DMS79 (cell line): ENCODE measurements at regions not wholly inside any gene's neighbourhood (a gene's known extent, or its start where the extent isn't known, plus 50 kb on each side); places are given as distances from the start of the nearest gene placed in this dataset.

Experiments used
- DNase-seq: peaks from one replicate; lab custom pipeline; 2025; lab: John Stamatoyannopoulos, UW

DNA sequence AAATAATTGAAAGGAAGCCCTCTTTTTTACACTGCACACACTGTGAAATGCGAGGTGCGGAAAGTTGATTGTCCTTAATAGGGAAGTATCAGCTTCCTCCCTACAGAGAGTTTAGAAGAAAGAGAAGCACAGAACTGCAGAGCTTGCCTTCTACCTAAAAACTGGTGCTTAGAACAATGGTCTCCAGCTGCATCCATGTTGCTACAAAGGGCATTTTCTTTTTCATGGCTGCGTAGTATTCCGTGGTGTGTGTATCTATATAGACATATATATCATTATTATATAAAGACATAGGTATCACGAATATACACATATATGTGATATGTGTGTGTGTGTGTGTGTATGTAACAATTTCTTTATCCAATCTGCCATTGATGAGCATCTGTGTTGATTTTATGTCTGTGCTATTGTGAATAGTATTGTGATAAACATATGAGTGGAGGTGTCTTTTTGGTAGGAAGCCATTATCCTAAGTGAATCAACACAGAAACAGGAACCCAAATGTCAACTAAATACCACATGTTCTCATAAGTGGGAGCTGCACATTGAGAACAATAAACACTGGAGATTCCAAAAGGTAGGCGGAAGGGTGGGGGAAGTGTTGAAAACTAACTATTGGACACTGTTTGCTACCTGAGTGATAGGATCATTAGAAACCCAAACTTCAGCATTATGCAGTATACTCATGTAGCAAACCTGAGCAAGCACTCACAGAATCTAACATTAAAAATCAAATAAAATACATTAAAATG lies 290.0 kb upstream of the RUNX1 start:
- DNase-seq = no peak

DNA sequence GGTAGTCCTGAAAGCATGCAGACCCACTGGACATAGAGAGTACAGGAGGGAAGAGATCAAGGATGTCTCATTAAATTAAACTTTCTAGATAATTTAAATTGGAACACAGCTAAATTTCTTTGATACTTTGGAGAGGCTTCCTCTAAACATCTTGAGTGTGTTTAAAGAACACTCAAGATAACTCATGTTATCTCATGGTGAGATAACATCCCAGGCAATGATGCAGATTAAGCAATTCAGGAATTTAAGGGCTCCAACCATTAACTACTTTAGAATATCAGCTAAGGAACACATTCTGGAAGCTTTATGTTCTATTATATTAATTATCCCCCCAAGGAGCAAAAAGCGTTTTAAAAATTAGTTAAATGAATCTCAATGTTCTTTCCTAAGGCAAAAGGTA lies 289.2 kb upstream of the RUNX1 start:
- DNase-seq = no peak

GRCh38 chr21:35337573-35337972 lies 288.5 kb upstream of the RUNX1 start:
- DNase-seq = no peak

- DNase-seq = no peak
These were observed 287.4 kb upstream of the RUNX1 start for GRCh38 chr21:35336534-35336933.

- DNase-seq = no peak
These were observed 286.9 kb upstream of the RUNX1 start for GRCh38 chr21:35335951-35336446.

DNA sequence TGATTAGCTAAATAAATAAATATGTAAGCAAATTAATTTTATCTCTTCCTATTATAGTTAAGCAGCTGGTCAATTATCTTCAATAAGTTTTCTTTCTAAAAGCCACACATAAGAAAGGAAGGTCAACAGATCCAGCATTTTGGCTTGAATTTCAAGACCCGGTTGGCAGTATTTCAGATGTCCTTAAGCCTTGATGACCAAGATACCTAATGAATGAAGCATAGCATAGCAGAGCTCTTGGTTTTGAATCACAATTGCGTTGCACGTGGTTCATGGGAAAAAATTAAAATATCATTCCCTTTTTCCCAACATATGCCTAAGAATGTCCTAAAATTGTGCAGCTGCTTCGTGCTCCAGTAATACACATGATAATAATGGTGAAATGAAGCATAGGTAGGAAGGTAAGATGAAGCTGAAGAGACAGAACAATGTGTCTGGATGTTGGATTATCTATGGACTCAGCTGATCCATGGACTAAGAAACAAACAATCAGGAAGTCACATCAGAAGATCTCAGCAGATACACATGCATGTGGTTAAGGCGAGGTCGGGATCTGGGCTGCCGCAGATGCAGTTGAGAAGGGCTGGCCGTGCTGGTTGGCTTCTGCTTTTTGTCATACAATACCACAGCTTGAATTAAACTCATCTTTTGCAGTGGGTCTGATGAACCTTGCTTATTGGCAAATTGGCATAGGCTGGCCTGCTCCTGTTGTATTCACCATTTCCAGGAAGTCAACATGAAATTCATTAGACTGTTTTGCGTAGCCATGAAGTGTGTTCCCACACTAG lies 284.9 kb upstream of the RUNX1 start:
- no peak for DNase-seq

- DNase-seq = no peak
These were observed 283.8 kb upstream of the RUNX1 start for GRCh38 chr21:35332841-35333426.

DNA sequence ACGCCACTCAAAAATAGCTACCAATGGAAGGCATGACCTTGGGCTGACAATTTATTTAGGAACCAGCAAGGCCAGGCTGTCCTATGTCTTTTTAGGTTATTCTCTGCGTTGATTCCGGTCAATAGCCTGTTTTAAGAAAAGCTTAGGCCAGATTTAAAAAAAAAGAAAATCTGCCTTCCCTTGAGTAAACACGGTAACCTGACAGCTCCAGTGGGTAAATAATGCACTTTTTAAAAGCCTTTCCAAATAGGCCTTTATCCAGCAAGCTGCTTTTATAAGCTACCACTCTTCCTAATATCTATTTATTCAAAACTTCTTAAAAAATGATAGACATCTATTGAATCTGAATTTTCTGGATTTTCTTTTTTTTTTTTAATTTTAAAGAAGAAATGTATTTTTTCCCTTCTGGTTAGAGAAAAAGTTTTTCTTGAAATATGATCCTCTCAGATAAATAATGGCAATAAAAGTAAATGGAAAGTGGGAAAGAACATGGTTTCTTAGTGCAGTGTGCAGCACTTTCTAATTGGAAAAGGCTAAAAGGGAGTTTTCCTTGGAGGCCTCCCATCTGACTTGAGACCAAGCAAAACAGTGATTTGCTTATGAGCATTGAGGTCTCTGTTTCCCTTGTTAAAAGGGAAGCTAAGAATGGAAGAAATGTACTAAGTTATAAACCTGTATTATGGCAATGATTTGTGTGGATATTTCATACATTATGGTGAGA lies 281.0 kb upstream of the RUNX1 start:
- DNase-seq = no peak

GRCh38 chr21:35328856-35329455 lies 279.9 kb upstream of the RUNX1 start:
- peak; percentile 79 for DNase-seq

- no peak for DNase-seq
These were observed 277.6 kb upstream of the RUNX1 start for GRCh38 chr21:35326677-35327076.

- DNase-seq = no peak
These were observed 276.9 kb upstream of the RUNX1 start for GRCh38 chr21:35325953-35326352.

DNA sequence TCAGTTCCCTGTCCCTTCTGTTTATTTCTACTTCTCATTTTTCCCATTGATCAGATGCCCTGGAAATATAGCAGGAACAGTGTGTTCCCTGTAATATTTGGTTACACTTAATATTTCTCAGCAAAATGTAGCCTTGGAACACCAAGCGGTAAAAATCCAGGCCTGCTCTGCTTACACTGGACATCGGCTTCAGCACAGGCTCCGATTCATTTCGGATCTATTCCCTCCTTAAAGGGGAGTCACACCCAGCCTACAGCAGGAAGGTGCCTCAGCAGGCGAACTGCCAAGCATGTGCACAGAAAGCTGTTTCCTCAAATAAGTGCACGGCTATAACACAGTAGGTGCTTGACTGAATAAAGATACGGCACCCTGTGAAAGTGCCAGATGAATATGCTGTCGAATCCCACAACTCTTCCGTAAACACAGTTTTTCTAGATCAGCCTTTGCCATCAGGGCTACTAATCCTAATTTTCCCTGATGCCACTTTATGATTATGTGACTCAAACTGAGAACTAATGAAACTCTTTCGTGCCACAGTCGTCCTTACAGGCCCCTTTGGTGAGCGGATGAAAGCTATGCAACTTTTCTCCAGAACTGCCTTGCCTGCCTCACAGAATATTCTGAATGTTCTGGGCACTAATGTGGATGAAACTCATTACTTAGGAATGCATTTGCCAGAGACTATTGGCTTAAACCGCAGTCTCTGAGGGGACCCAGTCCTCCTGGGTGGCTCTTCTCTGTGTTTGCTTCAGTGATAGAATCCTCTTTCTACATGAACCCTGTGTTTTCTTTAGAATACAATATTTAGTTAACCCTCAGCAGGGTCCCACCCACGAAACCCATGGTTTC lies 275.5 kb upstream of the RUNX1 start:
- DNase-seq = no peak

- DNase-seq = no peak
These were observed 274.8 kb upstream of the RUNX1 start for GRCh38 chr21:35323947-35324346.

GRCh38 chr21:35321322-35322200 lies 272.5 kb upstream of the RUNX1 start:
- peak; percentile 42 for DNase-seq

DNA sequence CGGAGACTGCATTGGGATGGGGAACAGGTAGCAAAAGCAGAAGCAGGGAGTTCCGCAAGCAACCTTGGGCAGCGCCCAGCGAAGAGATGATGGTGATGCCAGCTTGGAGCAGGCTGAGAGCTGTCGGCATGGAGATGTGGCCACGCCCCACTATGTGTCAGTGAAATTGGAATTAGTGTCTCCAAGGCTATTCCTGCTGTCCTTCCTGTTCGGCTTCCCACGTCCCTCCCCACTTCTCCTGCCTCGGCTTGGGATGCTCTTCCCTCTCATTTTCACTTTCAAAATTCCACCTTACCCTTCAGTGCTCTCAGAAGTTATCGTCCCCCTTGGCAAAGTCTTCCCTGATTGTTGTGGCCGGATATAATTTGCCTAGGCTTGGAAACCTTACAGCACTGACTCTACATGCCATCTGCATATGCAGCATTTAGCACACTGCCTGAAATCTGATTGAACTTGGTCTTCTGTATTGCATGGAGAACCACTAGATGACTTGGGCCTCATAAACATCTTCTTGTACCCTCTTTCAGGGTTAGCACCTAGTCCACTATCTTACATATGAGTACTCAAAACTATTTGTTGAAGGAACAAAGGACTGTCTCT lies 270.7 kb upstream of the RUNX1 start:
- DNase-seq = peak; percentile 78

- DNase-seq = no peak
These were observed 267.8 kb upstream of the RUNX1 start for GRCh38 chr21:35316933-35317332.

- no peak for DNase-seq
These were observed 267.4 kb upstream of the RUNX1 start for GRCh38 chr21:35316456-35316855.

DNA sequence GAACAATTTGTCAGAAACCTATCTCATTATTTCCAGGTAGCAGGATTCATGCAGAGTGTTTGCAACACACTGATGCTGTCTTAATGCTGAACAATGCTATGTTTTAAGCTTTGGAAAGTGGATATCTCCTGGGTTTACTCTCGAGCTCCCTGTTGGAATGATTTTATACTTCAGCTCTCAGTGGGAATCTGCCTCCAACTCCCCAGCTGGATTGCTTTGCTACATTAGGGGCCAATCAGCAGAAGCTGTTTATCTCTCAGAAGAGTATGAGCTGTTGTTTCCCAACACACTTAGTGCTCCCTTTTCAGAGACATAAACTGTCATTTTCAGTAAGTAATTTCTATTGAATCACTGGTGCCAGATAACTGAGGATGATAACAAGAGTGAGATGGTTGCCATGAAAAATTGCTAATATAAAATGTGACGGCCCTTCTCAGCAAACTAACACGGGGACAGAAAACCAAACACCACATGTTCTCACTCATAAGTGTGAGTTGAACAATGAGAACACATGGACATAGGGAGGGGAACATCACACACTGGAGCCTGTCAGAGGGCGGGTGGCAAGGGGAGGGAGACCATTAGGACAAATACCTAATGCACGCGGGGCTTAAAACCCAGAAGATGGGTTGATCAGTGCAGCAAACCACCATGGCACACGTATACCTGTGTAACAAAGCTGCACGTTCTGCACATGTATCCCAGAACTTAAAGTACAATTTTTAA lies 265.9 kb upstream of the RUNX1 start:
- DNase-seq = no peak

DNA sequence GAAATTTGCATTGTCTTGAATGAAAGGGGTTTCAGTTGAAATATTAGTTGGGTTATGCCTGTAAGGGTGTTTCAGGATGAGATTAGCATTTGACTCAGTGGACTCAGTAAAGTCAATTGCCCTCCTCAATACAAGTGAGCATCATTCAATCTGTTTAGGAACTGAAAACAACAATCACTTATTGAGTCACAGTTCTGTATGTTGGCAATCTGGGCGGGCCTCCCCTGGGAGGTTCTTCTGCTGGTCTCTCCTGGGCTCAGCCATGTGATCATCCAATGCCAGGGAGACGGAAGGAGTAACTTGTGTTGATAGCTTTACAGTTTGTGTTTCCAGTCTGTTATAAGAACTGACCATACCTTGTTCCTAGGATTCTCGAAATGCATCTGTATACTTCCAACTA lies 262.9 kb upstream of the RUNX1 start:
- DNase-seq = no peak
